T-helper 17 cell (primary cell): ENCODE measurements at regions not wholly inside any gene's neighbourhood (a gene's known extent, or its start where the extent isn't known, plus 50 kb on each side); places are given as distances from the start of the nearest gene placed in this dataset.

ENCODE experiments used
- ATAC-seq: fragments of 150-1000 bp; cut with Tn5 transposase; 2 replicates; pipeline ENCODE4 v1.10.0; 2021; ENCODE audit warnings: mild to moderate bottlenecking, moderate library complexity
- DNase-seq, 3 donors: peaks; one replicate each; pipeline versions ENCODE4 v3.0.0 to v3.0.0-alpha.2; 2020 to 2021
- H3K9me3 ChIP-seq: one replicate; pipeline ENCODE4 v1.7.0; 2013; ENCODE audit warnings: low read length, mild to moderate bottlenecking; ENCODE audit not compliant: control insufficient read depth, poor library complexity, severe bottlenecking
- H3K27ac Mint-ChIP-seq: one replicate; pipeline ENCODE4 v1.8.0; 2022; ENCODE audit warnings: mild to moderate bottlenecking, moderate library complexity, mixed read lengths
- H3K27me3 Mint-ChIP-seq: one replicate; pipeline ENCODE4 v1.8.0; 2022; ENCODE audit warnings: mixed read lengths
- H3K36me3 Mint-ChIP-seq: one replicate; pipeline ENCODE4 v1.8.0; 2022; ENCODE audit warnings: low read depth, mixed read lengths
- H3K4me1 Mint-ChIP-seq: one replicate; pipeline ENCODE4 v1.8.0; 2022; ENCODE audit warnings: mild to moderate bottlenecking, mixed read lengths
- H3K4me3 Mint-ChIP-seq: one replicate; pipeline ENCODE4 v1.8.0; 2022; ENCODE audit warnings: mild to moderate bottlenecking, moderate library complexity, mixed read lengths

DNA sequence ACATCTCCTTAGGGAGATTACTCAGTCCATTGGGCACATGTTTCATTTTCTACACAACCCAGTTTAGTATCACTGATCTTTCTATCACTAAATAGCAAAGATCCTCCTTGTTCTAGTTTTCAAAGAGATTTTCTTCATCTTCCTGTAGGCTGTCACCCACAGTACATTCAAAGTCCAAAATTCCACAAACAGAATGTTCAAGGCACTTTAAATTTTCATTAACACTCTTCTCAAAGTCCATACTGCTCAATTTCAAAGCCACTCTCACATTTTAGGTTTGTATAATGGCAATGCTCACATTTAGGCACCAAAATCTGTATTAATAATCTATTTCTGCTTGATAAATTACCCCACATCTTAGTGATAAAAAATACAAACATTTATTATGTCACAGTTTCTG lies 152.8 kb downstream of the FSIP2 start:
- DNase-seq (no peak), ATAC-seq (no peak)
- Mint-ChIP-seq H3K27ac (no peak overlapping the region), H3K4me3 (no peak overlapping the region), H3K36me3 (no peaks in the 10 kb centered on the region), H3K27me3 (no peaks in the 10 kb centered on the region), H3K4me1 (no peaks in the 10 kb centered on the region)
- H3K9me3 ChIP-seq: no peaks in the 10 kb centered on the region

DNA sequence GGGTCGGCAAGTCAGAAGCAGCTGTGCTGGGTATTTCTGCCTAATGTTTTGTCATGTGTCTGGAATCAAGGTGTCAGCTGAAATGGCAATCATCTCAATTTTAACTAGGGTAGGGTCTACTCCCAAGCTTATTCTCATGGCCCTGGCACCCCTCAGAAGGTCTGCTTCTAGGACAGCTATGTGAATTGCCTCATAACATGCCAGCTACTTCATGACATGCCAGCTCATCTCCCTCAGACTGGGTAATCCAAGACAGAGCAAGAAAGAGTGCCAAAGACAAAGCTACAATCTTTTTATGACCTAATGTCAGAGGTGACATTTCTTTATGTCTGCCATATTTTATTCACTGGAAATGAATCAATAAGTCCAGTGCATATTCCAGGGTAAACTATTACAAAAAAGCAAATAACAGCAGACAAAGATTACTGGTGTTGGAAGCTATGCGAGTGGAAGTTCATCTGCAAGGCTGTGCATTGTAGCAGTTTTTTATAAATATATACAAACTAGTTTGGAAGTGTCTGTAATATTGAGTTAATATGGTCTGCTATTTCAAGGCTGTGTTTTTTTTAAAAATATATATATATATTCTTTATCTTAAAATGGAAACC lies 153.3 kb downstream of the FSIP2 start:
- Mint-ChIP-seq H3K27ac (no peak overlapping the region), H3K36me3 (no peaks in the 10 kb centered on the region), H3K4me1 (no peaks in the 10 kb centered on the region), H3K4me3 (no peak overlapping the region), H3K27me3 (no peaks in the 10 kb centered on the region)
- DNase-seq (no peak), ATAC-seq (no peak)
- H3K9me3 ChIP-seq: no peaks in the 10 kb centered on the region

DNA sequence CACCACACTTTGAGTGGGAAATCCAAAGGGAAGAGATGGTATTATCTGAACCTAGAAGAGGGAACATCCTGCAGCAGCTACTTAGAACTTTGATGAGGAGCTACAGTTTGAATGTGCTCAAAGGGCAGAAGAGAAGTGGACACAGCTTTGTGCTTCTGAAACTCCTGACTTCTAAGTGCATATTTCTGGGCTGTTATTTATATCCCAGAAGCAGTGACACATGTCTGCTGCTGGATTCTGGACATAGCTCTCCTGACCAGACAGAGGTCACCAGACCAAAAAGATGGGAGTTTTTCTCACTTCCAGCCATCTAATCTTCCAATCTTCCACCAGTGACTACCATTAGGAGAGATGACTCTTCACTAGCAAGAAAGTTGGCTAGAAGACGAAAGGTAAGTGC lies 153.9 kb downstream of the FSIP2 start:
- H3K4me1 Mint-ChIP-seq: no peaks in the 10 kb centered on the region
- ATAC-seq (no peak), DNase-seq (no peak)
- no peaks in the 10 kb centered on the region for H3K27me3 Mint-ChIP-seq
- no peak overlapping the region for H3K4me3 Mint-ChIP-seq
- H3K27ac Mint-ChIP-seq: no peak overlapping the region
- no peaks in the 10 kb centered on the region for H3K9me3 ChIP-seq
- no peaks in the 10 kb centered on the region for H3K36me3 Mint-ChIP-seq

DNA sequence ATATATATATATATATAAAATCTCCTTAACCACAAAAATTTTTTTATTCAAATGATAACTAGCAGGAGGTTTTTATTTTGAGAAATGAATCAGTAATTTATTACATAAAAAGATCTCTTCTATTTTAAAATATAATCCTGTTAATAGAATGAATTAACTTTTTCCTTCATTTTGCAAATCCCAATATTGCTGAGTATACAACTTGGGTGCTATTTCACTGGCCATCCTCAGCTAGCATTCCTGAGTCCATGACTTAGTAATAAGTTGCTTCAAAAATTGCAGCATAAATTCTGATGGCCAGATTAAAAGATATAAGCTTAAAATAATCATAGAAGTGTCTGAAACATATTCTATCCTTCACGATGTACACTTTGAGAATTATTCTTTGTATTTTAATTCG lies 155.6 kb downstream of the FSIP2 start:
- Mint-ChIP-seq H3K36me3 (no peaks in the 10 kb centered on the region), H3K27ac (no peak overlapping the region), H3K4me3 (no peak overlapping the region), H3K27me3 (no peaks in the 10 kb centered on the region), H3K4me1 (no peaks in the 10 kb centered on the region)
- no peaks in the 10 kb centered on the region for H3K9me3 ChIP-seq
- DNase-seq (no peak), ATAC-seq (no peak)

DNA sequence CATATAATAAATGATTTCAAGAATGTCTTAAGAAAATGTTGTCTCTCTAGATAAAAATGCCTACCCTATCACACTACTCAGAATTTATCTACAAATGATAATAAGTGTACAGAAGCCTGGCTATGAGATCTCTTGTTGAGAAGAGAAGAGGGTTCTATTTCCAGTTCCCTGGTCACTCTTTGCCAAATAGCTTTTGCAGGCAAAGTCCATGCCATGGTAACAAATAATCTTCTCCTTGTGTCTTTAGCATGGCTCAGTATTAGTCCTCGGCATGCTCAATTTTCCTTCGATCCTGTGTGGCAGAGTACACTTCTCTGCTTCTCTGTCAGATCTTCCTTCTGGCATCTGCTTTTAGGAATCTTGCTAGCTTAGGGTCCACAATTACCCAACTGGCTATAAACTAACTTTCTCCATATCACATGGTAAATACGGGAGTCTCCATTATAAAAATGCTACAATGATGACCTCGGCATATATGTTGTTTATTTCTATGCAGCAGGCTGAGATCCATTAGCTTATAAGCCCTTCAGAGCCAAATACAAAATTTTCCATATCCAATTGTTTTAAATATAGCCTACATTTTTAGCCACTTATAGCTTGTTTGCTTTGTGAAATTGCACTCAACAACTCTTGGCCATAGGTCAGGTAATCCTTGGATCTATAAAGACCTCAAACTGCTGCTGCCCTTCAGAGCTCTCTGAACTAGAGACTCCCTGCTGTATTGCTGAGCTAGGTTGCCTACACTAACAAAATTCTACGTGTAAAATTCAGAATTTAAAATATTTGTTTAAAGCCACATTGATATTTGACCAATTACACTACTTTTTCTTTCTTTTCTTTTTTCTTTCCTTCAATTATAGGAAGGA lies 157.5 kb downstream of the FSIP2 start:
- ATAC-seq: no peak
- Mint-ChIP-seq H3K36me3 (no peaks in the 10 kb centered on the region), H3K4me1 (no peaks in the 10 kb centered on the region), H3K27me3 (no peaks in the 10 kb centered on the region), H3K4me3 (no peak overlapping the region), H3K27ac (no peak overlapping the region)
- no peak for DNase-seq
- no peaks in the 10 kb centered on the region for H3K9me3 ChIP-seq

DNA sequence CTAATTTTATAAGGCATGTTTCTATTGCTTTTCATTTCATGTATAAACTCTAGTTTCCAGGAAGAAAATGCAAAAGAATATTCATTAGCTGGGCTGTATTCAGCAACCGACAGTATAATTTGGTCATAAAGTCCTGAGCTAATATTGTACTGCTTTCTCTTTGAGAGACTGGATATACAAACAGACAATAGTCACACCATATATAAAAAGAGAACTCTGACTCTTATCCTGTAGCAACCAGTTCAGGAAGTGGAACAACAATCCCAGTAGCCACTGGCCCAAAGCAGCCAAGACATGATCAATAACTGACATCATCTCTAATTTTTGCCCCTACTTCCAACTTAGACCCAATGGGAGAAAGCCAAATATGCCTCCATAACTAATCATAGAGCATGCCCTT lies 160.8 kb downstream of the FSIP2 start:
- Mint-ChIP-seq H3K36me3 (no peaks in the 10 kb centered on the region), H3K27ac (no peak overlapping the region), H3K27me3 (no peaks in the 10 kb centered on the region), H3K4me3 (no peak overlapping the region), H3K4me1 (no peaks in the 10 kb centered on the region)
- no peak for ATAC-seq
- DNase-seq: no peak
- no peaks in the 10 kb centered on the region for H3K9me3 ChIP-seq

DNA sequence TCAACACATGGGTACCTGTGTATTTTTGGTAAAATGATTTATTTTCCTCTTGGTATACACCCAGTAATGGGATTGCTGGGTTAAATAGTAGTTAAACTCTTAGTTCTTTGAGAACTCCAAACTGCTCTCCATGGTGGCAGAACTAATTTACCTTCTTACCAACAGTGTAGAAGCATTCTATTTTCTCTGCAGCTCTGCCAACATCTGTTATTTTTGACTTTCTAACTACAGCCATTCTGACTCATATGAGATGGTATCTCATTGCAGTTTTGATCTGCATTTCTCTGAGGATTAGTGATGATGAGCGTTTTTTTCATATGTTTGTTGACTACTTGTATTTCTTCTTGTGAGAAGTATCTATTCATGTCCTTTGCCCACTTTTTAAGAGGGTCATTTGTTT lies 180.6 kb downstream of the FSIP2 start:
- H3K27me3 Mint-ChIP-seq: no peaks in the 10 kb centered on the region
- H3K4me3 Mint-ChIP-seq: no peak overlapping the region
- no peaks in the 10 kb centered on the region for H3K4me1 Mint-ChIP-seq
- no peaks in the 10 kb centered on the region for H3K36me3 Mint-ChIP-seq
- H3K27ac Mint-ChIP-seq: no peak overlapping the region
- DNase-seq: no peak
- no peak for ATAC-seq
- H3K9me3 ChIP-seq: no peaks in the 10 kb centered on the region

DNA sequence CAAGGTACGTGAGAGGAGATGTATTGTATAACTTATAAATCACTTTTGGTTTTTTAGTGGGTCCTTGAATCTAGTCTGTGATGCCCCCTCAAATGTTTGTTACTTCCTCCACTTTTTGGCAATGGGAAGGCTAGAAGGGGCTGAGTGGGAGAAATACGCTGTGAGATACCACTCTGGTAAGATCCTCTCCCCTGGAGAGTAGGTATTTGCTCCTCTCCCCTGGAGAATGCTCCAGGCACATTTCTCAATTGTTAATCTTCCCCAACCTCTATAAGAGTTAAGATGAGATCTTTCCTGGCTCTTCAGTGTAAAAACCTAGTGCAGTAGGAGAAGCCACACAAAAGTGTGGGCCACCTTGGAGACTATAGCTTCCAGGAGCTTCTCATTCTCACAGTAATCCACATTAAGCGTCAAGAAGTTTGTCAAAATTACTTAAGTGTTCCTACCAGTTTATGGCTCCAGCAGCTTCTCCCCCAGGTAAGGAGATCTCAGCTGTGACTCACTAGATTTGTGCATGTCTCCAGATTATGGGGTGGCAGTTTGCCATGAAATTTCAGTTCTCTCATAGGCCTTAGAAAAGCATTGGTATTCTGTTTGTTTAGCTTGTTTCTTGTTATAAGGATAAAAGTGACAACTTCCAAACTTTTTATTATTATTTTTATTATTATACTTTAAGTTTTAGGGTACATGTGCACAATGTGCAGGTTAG lies 182.6 kb downstream of the FSIP2 start:
- no peak overlapping the region for H3K27ac Mint-ChIP-seq
- H3K4me3 Mint-ChIP-seq: no peak overlapping the region
- no peaks in the 10 kb centered on the region for H3K4me1 Mint-ChIP-seq
- H3K36me3 Mint-ChIP-seq: no peaks in the 10 kb centered on the region
- H3K9me3 ChIP-seq: no peaks in the 10 kb centered on the region
- ATAC-seq (no peak), DNase-seq (no peak)
- H3K27me3 Mint-ChIP-seq: no peaks in the 10 kb centered on the region

DNA sequence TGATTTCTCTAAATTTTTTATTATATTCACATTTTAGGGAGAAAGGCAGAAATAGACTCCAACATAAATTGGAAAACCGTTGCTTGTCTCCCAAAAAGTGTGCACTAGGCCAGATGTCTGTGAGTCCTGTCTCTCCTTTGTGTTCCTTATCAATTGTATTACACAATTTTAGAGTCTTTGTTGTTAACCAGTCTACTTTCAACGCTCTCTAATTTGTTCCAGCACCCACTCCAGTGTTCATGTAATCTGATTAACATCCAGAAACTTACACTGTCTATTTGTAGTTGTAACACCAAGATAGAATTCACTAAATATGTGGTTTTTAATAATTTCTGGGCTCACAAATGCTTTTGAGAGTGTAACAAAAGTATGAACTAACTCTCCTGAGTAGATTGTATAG lies 195.6 kb downstream of the FSIP2 start:
- DNase-seq (no peak), ATAC-seq (no peak)
- H3K27me3 Mint-ChIP-seq: no peaks in the 10 kb centered on the region
- H3K27ac Mint-ChIP-seq: no peak overlapping the region
- no peak overlapping the region for H3K4me3 Mint-ChIP-seq
- no peaks in the 10 kb centered on the region for H3K4me1 Mint-ChIP-seq
- no peaks in the 10 kb centered on the region for H3K9me3 ChIP-seq
- H3K36me3 Mint-ChIP-seq: no peaks in the 10 kb centered on the region

DNA sequence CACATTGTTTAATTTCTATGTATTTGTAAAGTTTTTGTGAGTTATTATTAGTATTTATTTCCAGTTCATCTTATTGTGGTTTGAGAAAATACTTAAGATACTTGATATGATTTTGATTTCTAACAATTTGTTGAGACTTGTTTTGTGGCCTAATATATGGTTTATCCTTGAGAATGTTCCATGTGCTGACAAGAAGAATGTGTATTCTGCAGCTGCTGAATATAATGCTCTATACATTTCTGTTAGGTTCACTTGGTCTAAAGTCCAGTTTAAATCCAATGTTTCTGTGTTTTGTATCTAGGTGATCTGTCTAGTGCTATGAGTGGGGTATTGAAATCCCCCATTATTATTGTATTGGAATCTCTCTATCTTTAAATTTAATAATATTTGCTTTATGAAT lies 201.3 kb downstream of the FSIP2 start:
- no peak overlapping the region for H3K4me3 Mint-ChIP-seq

DNA sequence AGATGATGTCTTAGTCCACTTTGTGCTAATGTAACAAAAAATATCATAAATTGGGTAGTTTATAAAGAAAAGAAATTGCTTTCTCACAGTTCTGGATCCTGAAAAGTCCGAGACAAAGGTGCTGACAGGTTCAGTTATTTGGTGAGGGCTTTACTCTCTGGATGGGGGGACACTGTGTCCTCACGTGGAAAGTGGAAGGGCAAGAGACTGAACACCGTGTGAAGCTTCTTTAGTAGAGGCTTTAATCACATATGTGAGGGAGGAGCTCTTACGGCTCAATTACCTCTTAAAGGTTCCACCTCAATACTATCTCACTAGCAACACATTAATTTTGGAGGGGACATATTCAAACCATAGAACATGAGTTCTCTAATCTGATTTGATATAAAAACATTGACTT lies 204.3 kb downstream of the FSIP2 start:
- H3K9me3 ChIP-seq: no peaks in the 10 kb centered on the region
- H3K36me3 Mint-ChIP-seq: no peaks in the 10 kb centered on the region
- H3K4me3 Mint-ChIP-seq: no peak overlapping the region
- no peak for DNase-seq
- no peaks in the 10 kb centered on the region for H3K4me1 Mint-ChIP-seq
- no peak overlapping the region for H3K27ac Mint-ChIP-seq
- no peaks in the 10 kb centered on the region for H3K27me3 Mint-ChIP-seq
- no peak for ATAC-seq

More for the DNA sequence above, 201.3 kb downstream of the FSIP2 start:
- Mint-ChIP-seq H3K4me1 (no peaks in the 10 kb centered on the region), H3K36me3 (no peaks in the 10 kb centered on the region), H3K27ac (no peak overlapping the region), H3K27me3 (no peaks in the 10 kb centered on the region)
- DNase-seq: no peak
- ATAC-seq: no peak
- H3K9me3 ChIP-seq: no peaks in the 10 kb centered on the region

DNA sequence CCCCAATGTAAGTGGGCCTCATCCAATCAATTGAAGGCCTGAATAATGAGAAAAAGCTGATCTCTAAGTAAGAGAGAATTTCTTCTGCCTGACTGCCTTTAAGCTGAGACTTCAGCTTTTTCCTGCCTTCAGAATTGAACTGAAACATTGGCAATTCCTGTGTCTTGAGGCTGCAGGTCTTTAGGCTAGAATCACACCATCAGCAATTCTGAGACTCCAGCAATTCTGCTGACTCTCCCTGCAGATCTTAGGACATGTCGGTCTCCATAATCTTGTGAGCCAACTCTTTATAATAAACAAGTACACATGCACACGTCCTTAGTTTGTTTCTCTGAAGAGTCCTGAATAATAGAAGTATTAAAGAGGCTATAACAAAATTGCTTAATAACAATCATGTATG lies 209.1 kb downstream of the FSIP2 start:
- ATAC-seq (no peak), DNase-seq (no peak)
- Mint-ChIP-seq H3K4me3 (no peak overlapping the region), H3K36me3 (no peaks in the 10 kb centered on the region), H3K27me3 (no peaks in the 10 kb centered on the region), H3K27ac (no peak overlapping the region), H3K4me1 (no peaks in the 10 kb centered on the region)
- H3K9me3 ChIP-seq: no peaks in the 10 kb centered on the region

DNA sequence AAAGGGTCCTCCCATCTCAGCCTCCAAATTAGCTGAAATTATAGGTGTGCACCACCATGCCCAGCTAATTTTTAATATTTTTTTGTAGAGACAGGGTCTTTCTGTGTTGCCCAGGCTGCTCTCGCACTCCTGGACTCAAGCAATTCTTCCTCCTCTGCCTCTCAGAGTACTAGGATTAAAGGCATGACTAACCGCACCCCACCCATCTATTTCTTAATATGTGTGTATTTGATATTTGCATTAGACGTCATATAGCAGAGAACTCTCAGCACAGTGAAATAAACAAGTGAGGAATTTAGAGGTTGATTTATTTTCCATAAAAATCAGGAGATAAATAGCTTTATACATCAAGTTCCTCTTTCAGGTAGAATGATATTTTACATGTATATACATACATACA lies 213.5 kb downstream of the FSIP2 start:
- no peak for DNase-seq
- no peaks in the 10 kb centered on the region for H3K4me1 Mint-ChIP-seq
- H3K36me3 Mint-ChIP-seq: no peaks in the 10 kb centered on the region
- H3K4me3 Mint-ChIP-seq: no peak overlapping the region
- H3K9me3 ChIP-seq: no peaks in the 10 kb centered on the region
- H3K27ac Mint-ChIP-seq: no peak overlapping the region
- no peak for ATAC-seq
- no peaks in the 10 kb centered on the region for H3K27me3 Mint-ChIP-seq
